Gastrocnemius medialis (tissue), 4 donors: ENCODE measurements at regions not wholly inside any gene's neighbourhood (a gene's known extent, or its start where the extent isn't known, plus 50 kb on each side); places are given as distances from the start of the nearest gene placed in this dataset.

Source experiments
- CTCF ChIP-seq, 5 experiments: fragments of 450-650 bp in 3 of 5; fragments of 200-600 bp in 2 of 5; sonication (generic) in 2 of 5; IDR thresholded peaks in 4 of 5; conservative IDR thresholded peaks in 1 of 5; 1 replicate in 4 of 5; 2 replicates in 1 of 5; pipeline ENCODE4 v1.5.1; 2016 to 2019; ENCODE audit warnings: antibody characterized with exemption in 5 of 5, mild to moderate bottlenecking in 3 of 5, moderate library complexity in 3 of 5
- POLR2A ChIP-seq, 2 donors: fragments of 450-650 bp; IDR thresholded peaks; one replicate each; pipeline ENCODE4 v1.6.1; 2017; ENCODE audit warnings: antibody characterized with exemption in 2 of 2, mild to moderate bottlenecking in 2 of 2, moderate library complexity in 2 of 2

- TF ChIP-seq CTCF (IDR thresholded peaks at IDR 0.05 in 4 of 5, conservative IDR thresholded peaks at IDR 0.05 in 1 of 5): peak in 3 of 5 experiments; percentile 33 to 48 (median 46)
- no peak for TF ChIP-seq POLR2A (IDR thresholded peaks at IDR 0.05)
Observed at GRCh38 chr10:32207544-32207943, 139.4 kb downstream of the EPC1 start.
